ENCODE measurements at regions not wholly inside any gene's neighbourhood (a gene's known extent, or its start where the extent isn't known, plus 50 kb on each side); places are given as distances from the start of the nearest gene placed in this dataset.

- H3K9me3 Mint-ChIP-seq: peaks cover 6% of the 10 kb centered on the region
- no peak overlapping the region for H3K27ac Mint-ChIP-seq
- ATAC-seq (no peak), DNase-seq (ENCODE audit: low spot score) (no peak)
- no peaks in the 10 kb centered on the region for H3K36me3 Mint-ChIP-seq
- H3K27me3 Mint-ChIP-seq: no peaks in the 10 kb centered on the region
- no peak overlapping the region for H3K4me3 Mint-ChIP-seq
- no peaks in the 10 kb centered on the region for H3K4me1 Mint-ChIP-seq (ENCODE audit: low read depth in 2 of 2)
Measured at GRCh38 chr6:92339936-92340640, 1079.3 kb downstream of the EPHA7 start.

DNA sequence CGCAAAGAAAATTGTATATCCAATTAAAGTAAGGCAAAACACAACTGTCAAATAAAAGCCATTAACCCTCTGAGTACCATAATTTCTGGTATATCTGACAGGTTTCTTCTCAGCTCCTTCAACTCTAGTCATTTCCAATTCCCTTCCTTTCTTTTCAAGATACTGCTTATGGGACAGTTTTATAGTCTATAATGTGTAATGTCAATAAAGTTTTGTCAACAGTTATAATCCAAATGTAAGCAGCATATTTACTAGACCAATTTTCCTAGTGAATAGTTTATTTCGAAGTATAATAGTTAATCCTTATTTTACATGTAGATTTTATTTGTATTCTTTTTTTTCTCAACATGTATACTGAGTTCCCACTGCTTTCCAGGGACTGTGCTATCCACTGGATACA lies 1081.8 kb downstream of the EPHA7 start:
- no peak for ATAC-seq
- Mint-ChIP-seq H3K4me3 (no peak overlapping the region), H3K4me1 (ENCODE audit: low read depth in 2 of 2) (no peaks in the 10 kb centered on the region), H3K36me3 (no peaks in the 10 kb centered on the region), H3K27me3 (no peaks in the 10 kb centered on the region), H3K9me3 (no peaks in the 10 kb centered on the region), H3K27ac (no peak overlapping the region)
- no peak for DNase-seq (ENCODE audit: low spot score)

DNA sequence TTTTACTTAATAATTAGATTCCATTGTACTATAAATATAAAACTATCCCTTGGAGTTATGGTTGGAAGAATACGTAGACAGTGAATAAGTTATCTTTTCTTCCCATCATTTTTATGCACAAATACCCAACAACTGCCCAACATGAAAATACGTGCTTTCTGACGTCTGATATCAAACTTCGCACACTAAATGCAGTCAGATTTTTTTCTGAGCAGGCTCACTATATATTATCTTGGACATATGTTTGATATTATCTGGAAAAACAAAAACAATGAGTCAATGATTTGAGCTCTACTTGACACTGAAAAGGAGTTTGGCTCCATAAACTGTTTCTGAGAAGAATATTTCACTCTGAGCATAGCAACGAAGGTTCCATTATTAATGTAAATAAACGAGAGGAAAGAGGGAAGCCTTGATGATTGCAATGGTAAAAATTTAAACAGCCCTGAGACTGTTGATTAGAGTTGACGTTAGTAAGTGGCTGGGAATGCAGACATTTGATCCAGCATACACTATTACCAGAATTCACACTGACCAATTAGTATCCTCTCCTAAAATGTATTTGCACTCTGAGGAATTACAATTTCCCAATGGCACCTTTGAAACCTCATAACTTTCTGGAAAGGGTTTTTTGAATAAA lies 1090.0 kb downstream of the EPHA7 start:
- H3K27ac Mint-ChIP-seq: no peak overlapping the region
- no peak overlapping the region for H3K4me3 Mint-ChIP-seq
- H3K9me3 Mint-ChIP-seq: peaks cover 9% of the 10 kb centered on the region
- ATAC-seq (no peak), DNase-seq (ENCODE audit: low spot score) (no peak)
- H3K4me1 Mint-ChIP-seq (ENCODE audit: low read depth in 2 of 2): no peaks in the 10 kb centered on the region
- H3K27me3 Mint-ChIP-seq: no peaks in the 10 kb centered on the region
- no peaks in the 10 kb centered on the region for H3K36me3 Mint-ChIP-seq

- no peaks in the 10 kb centered on the region for H3K27me3 Mint-ChIP-seq
- H3K27ac Mint-ChIP-seq: no peak overlapping the region
- no peak for DNase-seq (ENCODE audit: low spot score)
- no peaks in the 10 kb centered on the region for H3K36me3 Mint-ChIP-seq
- no peak overlapping the region for H3K4me3 Mint-ChIP-seq
- peaks cover 16% of the 10 kb centered on the region for H3K9me3 Mint-ChIP-seq
- no peaks in the 10 kb centered on the region for H3K4me1 Mint-ChIP-seq (ENCODE audit: low read depth in 2 of 2)
- no peak for ATAC-seq
Measured at GRCh38 chr6:92315312-92315711, 1104.0 kb downstream of the EPHA7 start.

- DNase-seq (ENCODE audit: low spot score) (no peak), ATAC-seq (no peak)
- Mint-ChIP-seq H3K9me3 (peaks cover 1% of the 10 kb centered on the region), H3K27ac (no peak overlapping the region), H3K4me3 (no peak overlapping the region), H3K4me1 (ENCODE audit: low read depth in 2 of 2) (no peaks in the 10 kb centered on the region), H3K27me3 (no peaks in the 10 kb centered on the region), H3K36me3 (no peaks in the 10 kb centered on the region)
Measured at GRCh38 chr6:92297101-92297500, 1122.3 kb downstream of the EPHA7 start.

GRCh38 chr6:92292067-92292466 lies 1127.3 kb downstream of the EPHA7 start:
- ATAC-seq (no peak), DNase-seq (ENCODE audit: low spot score) (no peak)
- Mint-ChIP-seq H3K4me1 (ENCODE audit: low read depth in 2 of 2) (no peaks in the 10 kb centered on the region), H3K4me3 (no peak overlapping the region), H3K27me3 (no peaks in the 10 kb centered on the region), H3K9me3 (peaks cover 9% of the 10 kb centered on the region), H3K27ac (no peak overlapping the region), H3K36me3 (peaks cover 7% of the 10 kb centered on the region)

DNA sequence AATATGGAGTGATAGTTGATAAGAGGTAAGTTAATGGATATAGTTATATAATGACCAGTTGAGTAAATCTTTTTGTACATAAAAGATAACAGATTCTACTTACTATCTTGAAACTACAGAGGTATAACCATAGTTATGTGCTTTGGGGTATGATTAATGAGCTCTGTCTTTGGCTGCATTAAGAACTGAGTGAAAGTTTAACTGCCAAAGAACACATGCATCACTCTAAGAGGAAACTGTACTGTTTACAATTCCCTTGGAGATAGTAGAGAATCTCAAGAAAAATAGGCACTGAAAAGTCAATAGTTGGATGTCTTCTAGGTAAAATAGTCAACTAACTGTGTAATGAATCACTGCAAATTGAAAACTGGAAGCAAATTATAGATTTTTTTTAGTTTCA lies 1129.5 kb downstream of the EPHA7 start:
- H3K4me3 Mint-ChIP-seq: no peak overlapping the region
- no peaks in the 10 kb centered on the region for H3K27me3 Mint-ChIP-seq
- no peaks in the 10 kb centered on the region for H3K4me1 Mint-ChIP-seq (ENCODE audit: low read depth in 2 of 2)
- no peak overlapping the region for H3K27ac Mint-ChIP-seq
- H3K9me3 Mint-ChIP-seq: peaks cover 12% of the 10 kb centered on the region
- no peak for ATAC-seq
- DNase-seq (ENCODE audit: low spot score): no peak
- H3K36me3 Mint-ChIP-seq: peaks cover 7% of the 10 kb centered on the region

DNA sequence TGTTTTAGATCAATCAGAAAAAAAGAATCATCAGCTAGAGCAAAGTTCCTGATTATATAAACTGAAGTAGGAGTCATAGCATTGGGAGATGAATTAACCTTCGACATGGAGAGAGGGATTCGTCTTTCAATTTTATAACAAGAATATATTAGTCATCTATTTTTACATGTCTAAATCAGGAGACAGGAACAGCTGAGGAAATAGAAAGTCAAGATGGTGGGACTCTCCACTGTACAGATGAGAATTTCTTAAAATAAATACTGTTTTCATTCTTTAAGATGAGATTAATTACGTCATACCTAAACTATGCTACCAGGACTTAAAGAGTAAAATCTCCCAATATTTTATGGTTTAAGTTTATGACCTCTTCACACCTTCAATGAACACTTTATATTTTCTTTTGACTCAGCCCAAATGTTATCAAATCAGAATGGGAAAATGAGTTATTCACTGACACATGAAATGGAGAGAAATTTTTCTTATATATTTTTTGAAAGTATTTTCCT lies 1137.7 kb downstream of the EPHA7 start:
- H3K9me3 Mint-ChIP-seq: peaks cover 8% of the 10 kb centered on the region
- no peak for ATAC-seq
- H3K36me3 Mint-ChIP-seq: no peaks in the 10 kb centered on the region

GRCh38 chr6:92275150-92275549 lies 1144.2 kb downstream of the EPHA7 start:
- Mint-ChIP-seq H3K27ac (no peak overlapping the region), H3K4me3 (no peak overlapping the region), H3K9me3 (peaks cover 19% of the 10 kb centered on the region), H3K27me3 (no peaks in the 10 kb centered on the region), H3K36me3 (no peaks in the 10 kb centered on the region), H3K4me1 (ENCODE audit: low read depth in 2 of 2) (no peaks in the 10 kb centered on the region)
- ATAC-seq (no peak), DNase-seq (ENCODE audit: low spot score) (no peak)

More for the DNA sequence above, 1137.7 kb downstream of the EPHA7 start:
- Mint-ChIP-seq H3K4me1 (ENCODE audit: low read depth in 2 of 2) (no peaks in the 10 kb centered on the region), H3K27me3 (no peaks in the 10 kb centered on the region), H3K4me3 (no peak overlapping the region), H3K27ac (no peak overlapping the region)
- DNase-seq (ENCODE audit: low spot score): no peak

- Mint-ChIP-seq H3K36me3 (no peaks in the 10 kb centered on the region), H3K4me1 (ENCODE audit: low read depth in 2 of 2) (no peaks in the 10 kb centered on the region), H3K27ac (no peak overlapping the region), H3K27me3 (no peaks in the 10 kb centered on the region), H3K9me3 (peaks cover 19% of the 10 kb centered on the region), H3K4me3 (no peak overlapping the region)
- ATAC-seq: no peak
- no peak for DNase-seq (ENCODE audit: low spot score)
Measured at GRCh38 chr6:92274588-92274987, 1144.8 kb downstream of the EPHA7 start.

DNA sequence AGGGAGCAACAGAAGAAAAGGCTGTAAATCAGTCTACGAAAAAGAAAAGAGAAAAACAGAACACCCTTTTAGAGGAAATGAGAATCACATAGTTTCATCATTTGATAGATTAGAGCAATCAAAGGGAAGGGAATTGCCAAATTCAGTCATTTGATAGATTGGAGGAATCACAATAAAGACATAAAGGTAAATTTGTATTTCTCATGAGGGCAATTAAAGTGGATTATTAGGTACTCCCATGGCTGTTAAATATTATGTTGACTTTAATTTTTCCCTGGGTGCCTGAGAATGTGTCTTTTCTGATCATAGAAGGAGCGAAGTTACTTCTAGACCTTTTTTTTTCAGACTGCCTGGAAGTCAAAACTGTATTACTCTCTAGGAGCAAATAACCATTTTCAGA lies 1145.7 kb downstream of the EPHA7 start:
- Mint-ChIP-seq H3K27me3 (no peaks in the 10 kb centered on the region), H3K27ac (no peak overlapping the region), H3K9me3 (peaks cover 19% of the 10 kb centered on the region), H3K4me1 (ENCODE audit: low read depth in 2 of 2) (no peaks in the 10 kb centered on the region), H3K36me3 (no peaks in the 10 kb centered on the region), H3K4me3 (no peak overlapping the region)
- ATAC-seq: no peak
- no peak for DNase-seq (ENCODE audit: low spot score)

DNA sequence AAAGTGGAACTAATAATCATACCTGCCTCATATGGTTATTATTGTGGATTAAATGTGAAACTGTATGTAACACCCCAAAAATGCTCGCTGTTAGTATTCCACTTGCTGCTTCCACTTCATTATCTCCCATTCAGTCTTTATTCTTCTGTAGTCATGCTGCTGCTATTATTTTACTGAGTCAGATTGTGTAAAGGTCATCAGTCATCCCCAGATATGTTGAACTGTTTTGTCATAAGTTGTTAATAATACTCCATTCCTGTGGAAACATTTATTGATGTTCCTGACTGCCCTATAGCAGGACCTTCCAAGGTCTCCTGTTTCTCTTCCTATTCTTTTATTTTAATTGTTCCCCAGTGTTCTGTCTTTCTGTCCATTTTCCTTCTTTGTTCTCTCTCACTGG lies 1148.3 kb downstream of the EPHA7 start:
- ATAC-seq (no peak), DNase-seq (ENCODE audit: low spot score) (no peak)
- H3K4me3 Mint-ChIP-seq: no peak overlapping the region
- no peaks in the 10 kb centered on the region for H3K27me3 Mint-ChIP-seq
- H3K36me3 Mint-ChIP-seq: no peaks in the 10 kb centered on the region
- no peak overlapping the region for H3K27ac Mint-ChIP-seq
- peaks cover 19% of the 10 kb centered on the region for H3K9me3 Mint-ChIP-seq
- H3K4me1 Mint-ChIP-seq (ENCODE audit: low read depth in 2 of 2): no peaks in the 10 kb centered on the region

DNA sequence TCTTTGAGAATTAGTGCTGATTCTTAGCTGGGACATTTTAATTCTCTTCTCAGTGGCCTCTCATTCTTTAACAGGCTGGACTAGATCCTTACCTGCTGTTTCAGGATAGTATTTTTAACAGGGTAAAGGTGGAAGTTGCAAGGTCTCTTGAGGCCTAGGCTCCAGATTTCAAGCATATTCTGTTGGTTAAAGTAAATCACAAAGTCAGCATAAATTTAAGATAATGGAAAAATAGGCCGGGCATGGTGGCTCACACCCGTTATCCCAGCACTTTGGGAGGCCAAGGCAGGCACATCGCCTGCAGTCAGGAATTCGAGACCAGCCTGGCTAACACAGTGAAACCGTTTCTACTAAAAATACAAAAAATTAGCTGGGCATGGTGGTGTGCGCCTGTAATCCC lies 1149.0 kb downstream of the EPHA7 start:
- H3K4me3 Mint-ChIP-seq: no peak overlapping the region
- H3K27ac Mint-ChIP-seq: no peak overlapping the region
- ATAC-seq (no peak), DNase-seq (ENCODE audit: low spot score) (no peak)
- peaks cover 19% of the 10 kb centered on the region for H3K9me3 Mint-ChIP-seq
- no peaks in the 10 kb centered on the region for H3K36me3 Mint-ChIP-seq
- no peaks in the 10 kb centered on the region for H3K27me3 Mint-ChIP-seq
- no peaks in the 10 kb centered on the region for H3K4me1 Mint-ChIP-seq (ENCODE audit: low read depth in 2 of 2)

DNA sequence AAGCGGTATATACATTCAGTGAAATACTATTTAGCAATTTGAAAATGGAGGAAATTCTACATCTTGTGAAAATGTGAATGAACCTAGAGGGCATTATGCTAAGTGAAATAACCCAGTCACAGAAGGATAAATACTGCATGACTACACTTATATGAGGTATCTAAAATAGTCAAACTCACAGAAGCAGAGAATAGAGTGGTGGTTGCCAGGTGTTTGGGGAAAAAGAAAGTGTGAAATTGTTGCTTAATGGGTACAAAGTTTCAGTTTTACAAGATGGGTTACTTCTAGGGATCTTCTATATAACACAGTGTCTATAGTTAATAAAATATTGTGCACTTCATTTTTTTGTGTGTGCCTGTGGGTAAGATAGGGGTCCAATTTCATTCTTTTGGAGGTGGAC lies 1152.0 kb downstream of the EPHA7 start:
- Mint-ChIP-seq H3K4me1 (ENCODE audit: low read depth in 2 of 2) (no peaks in the 10 kb centered on the region), H3K27me3 (no peaks in the 10 kb centered on the region), H3K9me3 (peaks cover 25% of the 10 kb centered on the region), H3K27ac (no peak overlapping the region), H3K36me3 (no peaks in the 10 kb centered on the region), H3K4me3 (no peak overlapping the region)
- ATAC-seq (no peak), DNase-seq (ENCODE audit: low spot score) (no peak)

Data from natural killer cell treated with Interleukin-12 subunit alpha and Interleukin-12 subunit beta and Interleukin-15 and Interleukin-18, amount 100 ng/mL, for 72 hours (primary cell).